B cell (primary cell): ENCODE measurements at regions not wholly inside any gene's neighbourhood (a gene's known extent, or its start where the extent isn't known, plus 50 kb on each side); places are given as distances from the start of the nearest gene placed in this dataset.

ENCODE experiments used
- EZH2 ChIP-seq: IDR thresholded peaks from 2 replicates; pipeline ENCODE4 v1.6.1; 2012; ENCODE audit warnings: borderline replicate concordance, low read depth, mild to moderate bottlenecking, moderate library complexity, low read length; ENCODE audit not compliant: insufficient read depth, poor library complexity, severe bottlenecking
- TF ChIP-seq, protein P1 (sequence below): fragments of 200-600 bp; IDR thresholded peaks from one replicate; pipeline ENCODE4 v1.8.0; 2022; ENCODE audit warnings: antibody characterized with exemption, mild to moderate bottlenecking

- TF ChIP-seq, protein P1, sequence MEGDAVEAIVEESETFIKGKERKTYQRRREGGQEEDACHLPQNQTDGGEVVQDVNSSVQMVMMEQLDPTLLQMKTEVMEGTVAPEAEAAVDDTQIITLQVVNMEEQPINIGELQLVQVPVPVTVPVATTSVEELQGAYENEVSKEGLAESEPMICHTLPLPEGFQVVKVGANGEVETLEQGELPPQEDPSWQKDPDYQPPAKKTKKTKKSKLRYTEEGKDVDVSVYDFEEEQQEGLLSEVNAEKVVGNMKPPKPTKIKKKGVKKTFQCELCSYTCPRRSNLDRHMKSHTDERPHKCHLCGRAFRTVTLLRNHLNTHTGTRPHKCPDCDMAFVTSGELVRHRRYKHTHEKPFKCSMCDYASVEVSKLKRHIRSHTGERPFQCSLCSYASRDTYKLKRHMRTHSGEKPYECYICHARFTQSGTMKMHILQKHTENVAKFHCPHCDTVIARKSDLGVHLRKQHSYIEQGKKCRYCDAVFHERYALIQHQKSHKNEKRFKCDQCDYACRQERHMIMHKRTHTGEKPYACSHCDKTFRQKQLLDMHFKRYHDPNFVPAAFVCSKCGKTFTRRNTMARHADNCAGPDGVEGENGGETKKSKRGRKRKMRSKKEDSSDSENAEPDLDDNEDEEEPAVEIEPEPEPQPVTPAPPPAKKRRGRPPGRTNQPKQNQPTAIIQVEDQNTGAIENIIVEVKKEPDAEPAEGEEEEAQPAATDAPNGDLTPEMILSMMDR, result no peak
- TF ChIP-seq EZH2, result no peak
Observed at GRCh38 chr5:23639326-23639725, 131.9 kb downstream of the PRDM9 start.
